IPS DF 19.7 (cell line): ENCODE measurements at regions not wholly inside any gene's neighbourhood (a gene's known extent, or its start where the extent isn't known, plus 50 kb on each side); places are given as distances from the start of the nearest gene placed in this dataset.

Experiments used
- DNase-seq: peaks from one replicate; pipeline ENCODE4 v3.0.0-alpha.2; 2013; ENCODE audit warnings: low read depth, low spot score

DNA sequence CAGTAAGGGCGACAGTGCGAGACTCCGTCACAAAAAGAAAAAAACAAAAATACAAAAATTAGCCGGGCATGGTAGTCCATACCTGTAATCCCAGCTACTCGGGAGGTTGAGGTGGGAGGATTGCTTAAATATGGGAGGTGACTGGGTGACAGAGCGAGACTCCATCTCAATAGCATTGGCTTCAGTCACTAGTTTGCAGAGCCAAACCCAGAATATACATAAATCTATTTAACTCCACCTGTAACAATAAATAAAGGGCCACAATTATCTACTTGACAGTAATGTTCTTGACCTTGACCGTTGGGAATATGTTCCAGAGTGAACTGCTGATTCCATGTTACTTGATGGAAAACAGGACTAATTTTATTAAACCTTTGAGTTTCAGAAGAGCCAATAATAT lies 198.9 kb upstream of the MDGA2 start:
- no peak for DNase-seq

DNA sequence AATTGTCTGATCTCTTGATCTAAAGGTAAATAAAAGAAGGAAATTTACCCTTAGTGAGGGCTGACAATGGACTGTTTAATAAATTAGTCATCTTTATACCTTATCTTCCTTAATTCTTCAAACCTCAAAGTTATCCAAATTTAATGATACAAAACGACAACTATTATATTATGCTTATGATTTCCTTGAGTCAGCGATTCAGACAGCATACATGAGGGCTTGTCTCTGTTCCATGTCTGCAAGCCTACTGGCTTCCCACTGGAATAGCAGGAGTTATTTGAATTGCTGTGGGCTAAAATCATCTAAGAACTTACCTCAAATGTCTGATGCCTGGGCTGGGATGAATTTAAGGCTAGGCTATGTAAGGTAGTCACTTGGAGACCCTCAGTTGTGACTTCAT lies 197.2 kb upstream of the MDGA2 start:
- DNase-seq, result no peak

DNA sequence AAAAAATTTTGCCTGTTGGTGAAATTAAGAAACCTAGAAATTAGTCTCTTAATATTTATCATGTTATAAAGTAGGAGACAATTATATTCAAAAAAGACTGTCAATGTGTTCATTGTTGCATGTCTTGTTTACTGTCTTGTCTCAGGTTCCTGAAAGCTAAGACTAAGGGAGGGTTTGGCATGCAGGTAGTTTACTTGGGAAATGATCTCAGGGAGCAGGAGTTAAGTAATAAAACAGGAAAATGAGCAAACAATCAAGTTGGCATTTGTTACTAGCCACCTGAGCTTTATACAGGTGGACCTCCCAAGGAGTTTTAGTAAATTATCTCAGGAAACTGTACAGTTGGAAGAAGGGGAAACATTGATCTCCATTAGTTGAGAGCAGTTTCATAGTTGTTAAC lies 188.0 kb upstream of the MDGA2 start:
- no peak for DNase-seq

DNA sequence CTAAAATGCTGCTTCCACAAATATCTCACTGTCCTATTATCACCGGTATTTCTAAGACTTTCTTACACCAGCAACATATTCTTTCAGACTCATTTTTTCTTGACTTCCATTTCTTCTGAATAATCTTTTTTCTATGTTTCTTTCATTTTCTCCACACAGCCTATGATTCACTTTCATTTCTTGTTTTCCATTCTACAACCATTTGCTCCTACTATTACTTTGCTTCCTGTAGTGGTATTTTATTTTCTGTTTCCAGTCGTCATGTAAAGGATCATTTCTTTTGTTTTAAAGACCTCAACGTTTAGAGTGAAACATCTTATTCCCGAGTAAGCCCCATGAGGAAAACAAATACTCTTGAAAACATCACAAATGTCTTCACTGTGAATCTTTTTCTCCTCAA lies 182.2 kb upstream of the MDGA2 start:
- no peak for DNase-seq

DNA sequence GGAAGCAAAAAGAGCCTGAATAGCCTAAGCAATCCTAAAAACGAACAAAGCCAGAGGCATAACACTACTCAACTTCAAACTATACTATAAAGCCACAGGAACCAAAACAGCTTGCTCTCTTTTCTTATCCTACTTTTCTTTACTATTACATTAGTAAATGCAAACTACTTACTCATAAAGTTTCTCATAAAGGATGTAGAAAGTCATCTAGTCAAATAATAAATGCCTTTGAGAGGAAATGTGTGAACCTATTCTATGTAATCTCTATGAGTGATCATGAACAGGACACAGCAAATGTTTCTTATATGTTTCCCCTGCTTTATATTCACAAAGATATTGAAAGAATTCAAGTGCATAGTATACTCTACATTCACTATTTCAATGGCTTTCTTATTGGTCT lies 176.9 kb upstream of the MDGA2 start:
- DNase-seq, result no peak

DNA sequence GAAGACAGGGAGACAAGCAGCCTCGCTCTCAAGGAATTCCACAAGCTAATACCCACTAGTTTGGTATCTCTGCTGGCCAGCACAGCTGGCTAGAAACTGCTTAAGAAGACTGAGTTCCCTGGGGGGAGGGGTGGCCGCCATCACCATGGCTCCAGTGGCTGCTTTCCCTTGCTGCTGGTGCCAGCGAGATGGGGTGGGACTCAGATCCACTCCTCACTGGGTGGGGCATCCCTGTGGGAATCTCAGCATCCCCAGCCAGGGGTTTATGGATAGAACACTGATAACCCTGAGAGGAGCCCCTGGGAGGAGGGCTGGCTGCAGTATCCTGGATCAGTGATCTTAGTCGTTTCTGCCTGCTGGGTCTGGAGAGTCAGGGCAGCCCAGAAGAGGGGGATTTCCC lies 170.6 kb upstream of the MDGA2 start:
- no peak for DNase-seq

DNA sequence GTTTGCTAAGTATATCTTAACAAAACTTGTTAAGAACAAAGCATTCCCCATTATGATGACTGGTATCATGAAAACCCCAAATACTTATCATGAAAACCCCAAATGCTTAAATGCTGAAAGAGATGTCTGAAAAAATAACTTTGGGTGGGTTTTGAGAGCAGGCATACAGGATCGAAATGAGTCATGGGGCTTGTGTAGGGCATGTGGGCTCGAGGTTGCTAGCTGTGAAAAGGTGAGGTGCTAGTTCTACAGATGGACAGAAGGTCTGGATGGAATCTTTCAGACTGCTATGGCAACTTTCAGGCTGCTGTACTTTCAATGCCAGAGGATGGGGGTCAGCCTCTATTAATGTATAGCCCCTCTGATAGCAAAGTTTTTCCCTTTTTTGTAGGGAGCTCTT lies 167.8 kb upstream of the MDGA2 start:
- no peak for DNase-seq

DNA sequence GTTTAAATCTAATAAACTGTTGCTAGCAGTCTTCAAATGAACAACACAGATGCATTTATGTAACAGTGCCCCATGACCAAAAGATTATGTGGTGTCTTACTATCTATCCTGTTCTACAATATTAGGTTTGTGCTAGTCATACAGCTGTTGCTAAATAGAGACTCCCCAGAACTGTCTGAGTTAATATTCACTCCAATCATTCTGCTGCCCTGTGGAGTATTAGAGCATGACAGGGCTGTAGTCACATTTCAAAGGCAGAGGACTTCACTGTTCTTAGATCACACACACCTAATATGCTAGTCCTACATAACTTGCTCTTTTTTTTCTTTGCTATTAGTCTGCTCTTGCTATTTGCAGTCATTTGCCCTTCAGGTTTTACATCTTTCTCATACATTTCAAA lies 157.6 kb upstream of the MDGA2 start:
- DNase-seq, result no peak

DNA sequence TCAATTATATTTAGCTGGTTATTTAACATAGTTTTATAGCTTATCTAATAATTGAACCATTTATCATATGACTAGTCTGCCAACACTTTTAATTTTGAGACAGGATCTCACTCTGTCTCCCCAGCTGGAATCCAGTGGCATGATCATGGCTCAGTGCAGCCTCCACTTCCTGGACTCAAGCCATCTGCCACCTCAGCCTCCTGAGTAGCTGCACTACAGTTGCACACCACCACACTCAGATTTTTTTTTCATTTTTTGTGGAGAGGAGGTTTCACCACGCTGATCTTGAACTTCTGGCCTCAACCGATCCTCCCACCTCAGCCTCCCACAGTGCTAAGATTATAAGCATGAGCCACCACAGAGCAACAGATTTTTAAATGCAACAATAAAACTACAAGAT lies 151.4 kb upstream of the MDGA2 start:
- DNase-seq, result no peak

DNA sequence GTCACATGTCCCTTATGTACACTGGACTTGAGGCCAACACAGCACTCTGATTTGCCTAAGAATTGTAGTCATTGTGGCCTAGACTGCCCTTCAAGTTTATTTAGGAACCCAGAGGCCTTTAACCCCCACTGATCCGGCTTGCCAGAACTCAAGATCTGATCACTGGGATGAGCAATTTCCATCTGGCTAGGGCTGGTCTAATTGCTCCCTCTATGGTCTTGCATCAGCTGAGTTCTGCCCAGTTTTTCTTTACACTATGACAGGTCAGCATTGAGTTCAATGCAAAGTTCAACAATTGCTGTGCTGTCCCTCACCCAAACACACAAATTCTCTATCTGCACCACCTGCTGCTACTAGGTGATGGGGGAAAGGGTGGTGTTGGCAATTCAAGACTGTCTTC lies 146.9 kb upstream of the MDGA2 start:
- DNase-seq, result no peak

DNA sequence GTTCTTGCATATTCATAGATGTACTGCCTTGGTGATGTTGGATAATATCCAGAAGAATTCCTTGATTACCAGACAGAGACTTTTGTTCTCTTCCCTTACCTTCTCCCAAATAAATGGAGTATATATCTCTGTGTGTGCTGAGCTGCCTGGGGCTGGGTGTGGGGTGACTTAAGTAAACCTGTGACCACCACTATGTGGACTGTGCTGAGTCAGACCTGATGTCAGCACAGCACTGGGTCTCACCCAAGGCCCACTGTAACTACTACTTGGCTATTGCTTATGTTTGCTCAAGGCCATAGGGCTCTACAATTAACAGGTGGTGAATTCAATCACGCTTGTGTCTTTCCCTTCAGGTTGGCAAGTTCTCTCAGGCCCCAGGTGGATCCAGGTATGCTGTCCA lies 145.7 kb upstream of the MDGA2 start:
- no peak for DNase-seq

DNA sequence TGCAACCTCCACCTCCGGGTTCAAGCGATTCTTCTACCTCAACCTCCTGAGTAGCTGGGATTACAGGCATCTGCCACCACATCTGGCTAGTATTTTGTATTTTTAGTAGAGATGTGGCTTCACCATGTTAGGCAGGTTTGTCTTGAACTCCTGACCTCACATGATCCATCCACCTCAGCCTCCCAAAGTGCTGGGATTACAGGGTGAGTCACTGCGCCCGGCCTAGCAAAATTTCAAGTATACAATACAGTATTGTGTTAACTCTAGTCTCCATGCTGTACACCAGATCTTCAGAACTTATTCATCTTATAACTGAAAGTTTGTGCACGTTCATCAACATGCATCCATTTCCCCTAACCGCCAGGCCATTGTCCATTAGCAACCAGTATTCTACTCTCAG lies 115.1 kb upstream of the MDGA2 start:
- no peak for DNase-seq

DNA sequence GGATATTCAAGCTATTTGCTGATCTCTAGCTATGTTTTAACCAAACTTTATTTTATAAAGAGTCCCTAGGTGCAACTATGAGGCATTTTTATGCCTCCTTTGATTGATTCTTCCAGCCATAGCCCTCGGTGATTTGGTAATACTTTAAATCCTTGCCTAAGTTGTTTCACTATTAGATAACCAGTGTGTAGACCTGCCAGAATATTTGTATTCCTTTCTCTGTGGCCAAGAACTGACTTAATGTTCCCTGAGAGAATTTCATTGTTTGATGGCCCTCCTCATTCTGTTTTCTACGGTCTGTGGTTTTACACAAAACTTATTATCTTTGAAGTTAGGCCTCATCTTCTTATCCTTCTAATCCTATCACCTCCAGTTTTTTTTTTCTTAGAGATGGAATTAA lies 109.7 kb upstream of the MDGA2 start:
- DNase-seq, result no peak

DNA sequence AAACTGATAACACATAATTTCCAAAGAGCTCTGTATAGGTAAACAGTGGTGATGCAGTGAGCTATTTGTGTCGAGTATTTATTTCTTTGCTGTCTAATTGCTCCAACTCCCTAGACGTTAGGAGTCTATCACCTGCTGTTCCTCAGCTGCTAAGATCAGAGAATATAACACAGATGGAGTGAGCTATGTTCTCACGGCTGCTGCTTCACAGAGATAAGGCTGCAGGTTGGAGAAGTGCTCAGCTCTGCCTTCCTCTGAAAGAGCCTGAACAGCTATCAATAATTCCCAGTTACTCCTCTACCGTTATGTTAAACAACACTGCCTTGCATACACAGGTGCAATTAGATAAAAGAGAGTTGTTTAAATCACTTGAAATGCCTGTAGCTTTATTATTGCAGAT lies 103.2 kb upstream of the MDGA2 start:
- DNase-seq, result no peak

DNA sequence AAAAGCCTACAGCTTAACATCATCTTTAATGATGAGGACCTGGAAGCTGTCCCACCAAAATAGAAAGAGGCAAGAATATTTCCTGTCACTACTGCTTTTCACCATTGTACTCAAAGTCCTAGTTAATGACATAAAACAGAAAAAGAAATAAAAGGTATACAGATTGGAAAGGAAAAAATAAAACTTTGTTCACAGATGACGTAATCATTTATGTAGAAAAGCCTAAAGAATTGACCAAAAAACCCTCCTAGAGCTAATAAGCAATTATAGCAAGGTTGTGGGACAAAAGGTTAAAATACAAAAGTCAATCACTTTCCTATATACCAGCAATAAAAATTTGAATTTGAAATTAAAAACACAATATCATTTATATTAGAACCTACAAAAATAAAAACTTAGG lies 97.2 kb upstream of the MDGA2 start:
- DNase-seq, result no peak

DNA sequence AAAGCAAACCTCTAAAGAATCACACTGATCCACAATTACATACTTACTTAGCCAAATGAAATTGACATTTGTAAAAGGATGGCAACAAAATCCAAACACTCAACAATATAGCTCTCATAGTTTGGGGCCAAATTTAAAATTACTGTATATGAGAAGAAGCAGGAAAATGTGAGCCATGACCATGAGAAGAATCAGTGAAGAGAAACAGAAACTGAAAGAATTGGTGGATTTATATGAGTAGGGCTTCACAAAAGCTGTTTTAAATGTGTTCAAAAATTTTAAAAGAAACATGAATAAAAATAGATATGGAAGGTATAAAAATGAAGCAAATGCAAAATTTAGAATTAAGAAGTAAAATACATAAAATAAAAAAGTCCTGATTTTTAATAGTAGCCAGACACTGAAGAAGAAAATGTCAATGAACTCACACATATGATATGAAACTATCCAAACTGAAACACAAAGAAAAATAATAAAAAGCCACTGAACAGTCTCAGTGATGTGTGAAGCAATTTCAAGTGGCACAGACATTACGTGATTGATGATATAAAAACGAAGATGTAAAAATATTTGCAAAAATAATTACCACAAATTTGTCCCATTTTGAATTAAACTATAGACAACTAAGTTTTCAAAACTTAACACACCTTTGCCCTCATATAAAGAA lies 87.9 kb upstream of the MDGA2 start:
- no peak for DNase-seq

DNA sequence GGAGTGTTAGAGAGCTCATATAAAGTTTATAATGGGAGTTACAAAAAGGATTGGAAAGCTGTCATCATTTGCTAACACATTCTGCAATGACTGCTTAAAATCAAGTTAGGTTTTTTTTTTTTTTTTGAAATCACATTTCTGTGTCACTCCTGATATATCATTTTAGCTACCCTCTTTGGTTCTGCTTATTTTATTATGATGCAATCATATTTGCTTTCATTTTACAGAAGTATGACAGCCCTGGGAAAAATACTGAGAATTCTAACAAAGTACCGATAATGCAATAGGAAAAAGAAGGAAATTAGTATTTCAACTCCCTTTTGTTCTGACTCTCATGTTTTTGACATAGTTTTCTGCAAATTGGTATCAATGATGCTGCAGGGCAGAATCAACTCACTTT lies 71.6 kb upstream of the MDGA2 start:
- no peak for DNase-seq

DNA sequence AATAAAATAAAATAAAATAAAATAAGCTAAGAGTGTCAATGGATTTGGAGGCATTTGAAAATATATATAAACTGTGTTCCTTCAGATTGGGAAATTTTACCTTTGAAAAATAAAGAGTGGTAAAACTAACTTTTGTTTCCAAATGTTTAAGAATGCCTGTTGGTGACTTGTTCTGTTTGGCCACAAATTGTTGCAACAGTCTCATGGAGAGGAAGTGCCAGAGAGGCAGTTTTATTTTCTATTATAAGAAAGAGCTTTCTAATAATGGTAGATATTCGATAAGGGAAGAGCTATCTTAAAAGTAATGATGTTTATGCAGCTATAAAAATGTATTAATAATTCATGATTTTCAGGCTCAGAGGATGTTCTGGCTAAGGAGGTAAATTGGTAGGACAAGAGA lies 68.8 kb upstream of the MDGA2 start:
- DNase-seq, result no peak

DNA sequence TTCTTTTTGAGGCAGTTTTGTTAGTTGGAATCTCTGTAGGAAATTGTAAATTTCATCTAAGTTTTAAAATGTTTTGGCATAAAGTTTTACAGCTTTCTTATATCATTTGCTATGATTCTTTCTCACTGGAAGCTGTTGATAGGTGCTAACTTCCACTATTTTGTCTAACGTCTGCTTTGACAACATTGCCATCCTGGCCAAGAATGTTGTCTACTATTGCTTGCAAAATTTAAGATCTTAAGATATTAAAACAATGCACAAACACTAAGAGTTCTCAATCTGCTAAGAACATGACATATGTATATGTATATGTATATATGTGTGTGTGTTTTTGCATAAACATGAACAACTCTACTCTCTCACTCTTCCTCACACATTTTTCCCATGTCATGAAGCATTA lies 64.1 kb upstream of the MDGA2 start:
- no peak for DNase-seq

DNA sequence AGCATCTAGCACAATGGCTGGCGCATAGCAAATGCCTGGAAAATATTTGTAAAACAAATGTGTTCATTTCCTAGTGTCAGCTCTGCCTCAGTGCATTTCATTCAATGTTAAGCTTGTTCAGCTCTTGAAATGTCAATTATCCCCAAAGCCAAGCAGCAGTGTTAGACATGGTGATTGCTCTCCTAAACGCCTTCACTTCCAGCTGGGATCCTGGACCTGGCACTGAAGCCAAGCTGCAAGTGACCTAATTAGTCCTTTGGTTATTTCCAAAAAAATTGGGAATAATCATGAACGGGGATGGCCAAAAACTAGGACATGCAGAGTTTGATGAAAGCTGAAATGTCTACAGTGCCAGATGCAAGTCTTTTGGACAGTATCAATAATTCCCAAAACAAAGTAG lies 54.9 kb upstream of the MDGA2 start:
- no peak for DNase-seq
